Heart right ventricle (tissue), 16 donors: ENCODE measurements at regions not wholly inside any gene's neighbourhood (a gene's known extent, or its start where the extent isn't known, plus 50 kb on each side); places are given as distances from the start of the nearest gene placed in this dataset.

ENCODE experiments used
- ATAC-seq, 8 donors: fragments of 200-7000 bp; cut with Tn5 transposase; one replicate each; pipeline ENCODE4 v1.9.1; 2020; ENCODE audit warnings: mild to moderate bottlenecking in 8 of 8, moderate library complexity in 8 of 8, moderate number of reproducible peaks in 1 of 8
- DNase-seq, 2 donors: peaks; one replicate each; pipeline ENCODE4 v3.0.0-alpha.2; 2020
- H3K27ac ChIP-seq, 10 donors: fragments of 200-600 bp; sonication (generic) in 2 of 10; one replicate each; pipeline versions ENCODE4 v1.5.0 to v1.8.0; 2020 to 2022; ENCODE audit warnings: mild to moderate bottlenecking in 3 of 10
- H3K27me3 ChIP-seq, 7 donors: fragments of 200-600 bp; one replicate each; pipeline ENCODE4 v1.8.0; 2021 to 2022; ENCODE audit warnings: mild to moderate bottlenecking in 2 of 7
- H3K36me3 ChIP-seq, 9 donors: fragments of 200-600 bp; sonication (generic) in 1 of 9; one replicate each; pipeline versions ENCODE4 v1.5.0 to v1.8.0; 2020 to 2022; ENCODE audit warnings: mild to moderate bottlenecking in 2 of 9
- H3K4me1 ChIP-seq, 9 donors: fragments of 200-600 bp; sonication (generic) in 1 of 9; one replicate each; pipeline versions ENCODE4 v1.5.0 to v1.8.0; 2020 to 2022; ENCODE audit warnings: mild to moderate bottlenecking in 4 of 9
- H3K4me3 ChIP-seq, 10 donors: fragments of 200-600 bp; sonication (generic) in 2 of 10; one replicate each; pipeline versions ENCODE4 v1.5.0 to v1.8.0; 2020 to 2022; ENCODE audit warnings: mild to moderate bottlenecking in 7 of 10, moderate library complexity in 2 of 10
- H3K9me3 ChIP-seq, 11 donors: fragments of 200-600 bp in 10 of 11; sonication (generic) in 2 of 11; one replicate each; pipeline versions ENCODE4 v1.5.0 to v1.8.0; 2013 to 2022; ENCODE audit warnings: mild to moderate bottlenecking in 2 of 11, control low read depth in 1 of 11, moderate library complexity in 1 of 11
- CTCF ChIP-seq, 9 donors: fragments of 200-600 bp; sonication (generic) in 2 of 9; IDR thresholded peaks; one replicate each; pipeline versions ENCODE4 v1.5.0 to v1.8.0; 2021 to 2022; ENCODE audit warnings: antibody characterized with exemption in 9 of 9, mild to moderate bottlenecking in 5 of 9, moderate library complexity in 1 of 9
- WGBS, 2 donors: extraction: QIAGEN DNeasy Blood & Tissue Kit; methylation state at CpG; one replicate each; pipeline ENCODE4 v1.1.7; 2013; ENCODE audit warnings: inconsistent platforms in 1 of 2; 5-methylcytosine and 5-hydroxymethylcytosine counted together
- intact Hi-C, 10 donors: fragments of 100-400 bp; cut with DNase I; formaldehyde crosslinking; loops; one replicate each; pipeline versions ENCODE4 v1.11.1 to v1.14.2; 2022
- donor health status: Arrhythmogenic right ventricular cardiomyopathy.
- donor health status: ischemic (EF 13 %, LVEDD 7.1; RV severe dilation, severe dysfunction).
- donor health status: healthy with polysubstance abuse.
- donor health status: DM: no; HTN: yes; CAD: no.
- donor health status: DM: no; HTN: no; CAD: no.
- donor health status: ischemic (EF 25% LVEDD 6.9; RV normal size, moderate dysfunction).
- donor health status: ischemic (EF 25% LVEDD 5.7; RV mildly dilated, moderate dysfunction).
- donor health status: healthy.
- donor health status: DM: yes; HTN: yes; CAD: no.
- donor health status: Ischemic cardiomyopathy.
- donor health status: ischemic (EF 35%, LVEDD 5.7; RV mildly dilated, moderate dysfunction).
- donor health status: nonischemic (EF 11% LVEDD 7.7; RV severe dilation, severe dysfunction).
- donor health status: DM: yes; HTN: yes; CAD: no.
- donor health status: PGD.
- donor health status: ischemic (EF 29% LVEDD 5.4; RV normal size, mild dysfunction).
- donor health status: nonischemic (EF 23%, LVEDD 6.1; RV moderate dilation, normal function).

GRCh38 chr7:54933643-54934042 is 85.2 kb upstream of the EGFR start:
- no peak for DNase-seq

GRCh38 chr7:54940748-54941147 is 78.1 kb upstream of the EGFR start:
- WGBS, 2 donors, result 88 to 90% methylated on average over 3 of the region's 3 CpGs

More at GRCh38 chr7:54933643-54934042, 85.2 kb upstream of the EGFR start:
- H3K27me3 ChIP-seq, result peaks cover 0 to 22% (median 7%) of the 10 kb centered on the region in 7 donors
- H3K4me3 ChIP-seq, result peak overlapping the region in 9 of 10 donors; percentile 23 to 55 (median 50)
- peaks cover 0 to 12% (median 8%) of the 10 kb centered on the region in 9 donors for H3K4me1 ChIP-seq
- TF ChIP-seq CTCF (IDR thresholded peaks at IDR 0.05), result no peak
- peaks cover 0 to 33% (median 12%) of the 10 kb centered on the region in 11 donors for H3K9me3 ChIP-seq
- ATAC-seq, result peak in 1 of 8 donors; percentile 21
- WGBS, 2 donors, result 48 to 49% methylated on average over 4 of the region's 4 CpGs
- peak overlapping the region in 2 of 10 donors; percentile 27 to 55 for H3K27ac ChIP-seq
- intact Hi-C loops, result no loop called here
- no peaks in the 10 kb centered on the region for H3K36me3 ChIP-seq

GRCh38 chr7:54944179-54944578 is 74.6 kb upstream of the EGFR start:
- intact Hi-C loops, result no loop called here
- Histone ChIP-seq H3K4me3 (no peak overlapping the region), H3K9me3 (peaks cover 0 to 5% (median 0%) of the 10 kb centered on the region in 11 donors), H3K36me3 (no peaks in the 10 kb centered on the region), H3K27ac (no peak overlapping the region), H3K27me3 (peaks cover 0 to 13% (median 0%) of the 10 kb centered on the region in 7 donors), H3K4me1 (no peaks in the 10 kb centered on the region)
- ATAC-seq, result no peak
- no peak for TF ChIP-seq CTCF (IDR thresholded peaks at IDR 0.05)
- WGBS, 2 donors, result 55 to 58% methylated on average over 3 of the region's 3 CpGs
- DNase-seq, result no peak

More at GRCh38 chr7:54940748-54941147, 78.1 kb upstream of the EGFR start:
- Histone ChIP-seq H3K36me3 (no peaks in the 10 kb centered on the region), H3K27ac (no peak overlapping the region), H3K4me1 (no peaks in the 10 kb centered on the region), H3K4me3 (no peak overlapping the region), H3K27me3 (peaks cover 0 to 38% (median 12%) of the 10 kb centered on the region in 7 donors), H3K9me3 (peaks cover 0 to 5% (median 0%) of the 10 kb centered on the region in 11 donors)
- no peak for DNase-seq
- no peak for ATAC-seq
- intact Hi-C loops, result no loop called here
- no peak for TF ChIP-seq CTCF (IDR thresholded peaks at IDR 0.05)

GRCh38 chr7:54946271-54946670 is 72.5 kb upstream of the EGFR start:
- intact Hi-C loops, result no loop called here
- WGBS, 2 donors, result 83 to 85% methylated on average over 2 of the region's 2 CpGs

More at GRCh38 chr7:54946271-54946670, 72.5 kb upstream of the EGFR start:
- H3K27me3 ChIP-seq, result no peaks in the 10 kb centered on the region
- no peaks in the 10 kb centered on the region for H3K4me1 ChIP-seq
- ATAC-seq (no peak), DNase-seq (no peak)
- H3K36me3 ChIP-seq, result no peaks in the 10 kb centered on the region
- no peak for TF ChIP-seq CTCF (IDR thresholded peaks at IDR 0.05)
- peaks cover 0 to 5% (median 0%) of the 10 kb centered on the region in 11 donors for H3K9me3 ChIP-seq
- H3K4me3 ChIP-seq, result no peak overlapping the region
- H3K27ac ChIP-seq, result no peak overlapping the region
